Liver (tissue), 3 donors: ENCODE measurements at regions not wholly inside any gene's neighbourhood (a gene's known extent, or its start where the extent isn't known, plus 50 kb on each side); places are given as distances from the start of the nearest gene placed in this dataset.

Experiments
- ATF3 ChIP-seq: IDR thresholded peaks from 2 replicates; pipeline ENCODE4 v1.6.1; 2016; ENCODE audit warnings: antibody characterized with exemption
- CTCF ChIP-seq: fragments of 150-350 bp; IDR thresholded peaks from 2 replicates; pipeline ENCODE4 v1.5.1; 2017; ENCODE audit warnings: improper control_type of control experiment, low read depth, low read length; ENCODE audit not compliant: missing input control
- JUND ChIP-seq, 2 donors: IDR thresholded peaks; 2 replicates each; pipeline ENCODE4 v1.6.1; 2016; ENCODE audit warnings: antibody characterized with exemption in 2 of 2
- MAX ChIP-seq: IDR thresholded peaks from 2 replicates; pipeline ENCODE4 v1.6.1; 2016; ENCODE audit warnings: antibody characterized with exemption
- RAD21 ChIP-seq, 2 donors: IDR thresholded peaks; 2 replicates each; pipeline ENCODE4 v1.6.1; 2016; ENCODE audit warnings: antibody characterized with exemption in 2 of 2, mild to moderate bottlenecking in 2 of 2
- REST ChIP-seq: IDR thresholded peaks from 2 replicates; pipeline ENCODE4 v1.6.1; 2016; ENCODE audit warnings: antibody characterized with exemption, mild to moderate bottlenecking
- RXRA ChIP-seq, 2 donors: IDR thresholded peaks; 2 replicates each; pipeline ENCODE4 v1.6.1; 2017 to 2018; ENCODE audit warnings: antibody characterized with exemption in 2 of 2, mild to moderate bottlenecking in 1 of 2
- SP1 ChIP-seq: IDR thresholded peaks from 2 replicates; pipeline ENCODE4 v1.6.1; 2018; ENCODE audit warnings: antibody characterized with exemption, mild to moderate bottlenecking
- YY1 ChIP-seq: IDR thresholded peaks from 2 replicates; pipeline ENCODE4 v1.6.1; 2016; ENCODE audit warnings: antibody characterized with exemption, mild to moderate bottlenecking
- ZBTB33 ChIP-seq: IDR thresholded peaks from 2 replicates; pipeline ENCODE4 v1.6.1; 2016; ENCODE audit warnings: antibody characterized with exemption
- donor health status: healthy.
- donor health status: healthy.

DNA sequence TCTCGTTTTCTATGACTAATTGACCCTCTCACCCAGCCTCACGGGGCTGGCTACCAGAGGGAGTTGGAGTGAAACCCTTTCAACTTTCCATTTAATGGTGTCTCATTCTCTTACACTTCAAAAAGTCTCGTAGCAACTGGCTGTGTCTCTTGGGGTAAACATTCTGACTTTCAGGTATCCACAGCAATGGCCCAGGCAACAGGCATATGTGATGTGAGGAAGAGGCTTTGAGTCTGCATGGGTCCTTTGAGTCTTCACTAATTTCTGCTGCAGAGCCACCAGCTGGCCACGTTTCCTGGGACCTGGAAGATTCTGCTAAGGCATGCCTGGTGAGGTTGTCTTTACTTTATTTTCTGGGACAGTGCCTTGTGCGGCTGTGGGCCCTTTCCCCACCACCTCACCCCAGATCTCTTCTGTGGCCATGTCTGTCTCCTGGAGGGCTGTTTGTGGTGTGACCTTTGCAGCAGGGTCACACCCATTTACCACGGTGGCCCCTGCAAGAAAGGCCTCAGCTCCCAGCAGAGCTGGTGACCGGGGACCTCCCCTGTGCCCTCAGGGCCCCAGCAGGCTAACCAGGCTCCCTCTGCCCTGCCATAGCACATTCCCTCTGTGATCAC lies 112.5 kb upstream of the FRG1 start:
- TF ChIP-seq ATF3 (no peak), CTCF (no peak), ZBTB33 (no peak), REST (no peak), MAX (no peak), SP1 (no peak), YY1 (no peak), JUND (IDR thresholded peaks at IDR 0.05) (no peak), RAD21 (IDR thresholded peaks at IDR 0.05) (no peak), RXRA (IDR thresholded peaks at IDR 0.05) (no peak)
